ENCODE measurements at regions not wholly inside any gene's neighbourhood (a gene's known extent, or its start where the extent isn't known, plus 50 kb on each side); places are given as distances from the start of the nearest gene placed in this dataset.

DNA sequence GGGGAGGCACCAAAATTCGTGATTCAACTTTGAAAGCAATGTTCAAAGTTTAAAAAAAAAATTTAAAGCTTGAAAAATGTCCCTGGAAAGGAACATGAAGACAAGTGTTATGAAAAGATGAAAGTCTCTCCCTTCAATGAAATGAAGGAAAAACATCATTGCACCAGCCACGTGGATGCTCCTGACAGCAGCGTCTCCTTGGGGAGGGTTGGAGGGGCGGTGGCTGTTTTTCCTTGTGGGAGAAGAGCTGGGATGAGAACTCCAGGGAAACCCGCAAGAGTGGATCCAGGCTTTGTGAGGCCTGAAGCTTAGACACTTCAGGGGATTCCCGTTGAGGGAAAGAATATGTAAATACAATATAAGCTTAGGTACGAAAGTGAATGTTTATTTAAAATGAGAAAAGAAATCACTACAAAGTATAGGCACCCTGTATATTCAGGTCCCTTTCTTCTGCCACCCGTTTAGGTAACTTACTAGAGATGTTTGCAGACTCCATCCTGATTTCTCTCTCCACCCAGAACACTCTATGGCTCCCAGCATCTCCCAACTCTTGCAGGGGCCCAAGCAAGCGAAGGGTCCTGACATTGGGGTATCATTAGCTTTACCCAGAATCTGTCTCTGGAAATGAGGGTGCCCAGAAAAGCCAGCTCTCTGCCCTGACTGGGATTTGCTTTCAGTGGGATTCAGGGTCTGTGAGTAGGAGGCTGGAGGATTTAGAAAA is 63.1 kb upstream of the BAIAP2L1 start:
- no peaks in the 10 kb centered on the region for H3K27me3 ChIP-seq (ENCODE audit: control insufficient read depth in 1 of 2, insufficient read depth in 2 of 2, low read length in 1 of 2)
- H3K27ac ChIP-seq (ENCODE audit: low read depth in 1 of 2, low read length in 2 of 2) = no peak overlapping the region
- 75 to 79% methylated on average over 9 of the region's 9 CpGs for WGBS, 2 donors
- peaks cover 2% of the 10 kb centered on the region for H3K9me3 ChIP-seq (ENCODE audit: control insufficient read depth, low read length)
- ATAC-seq (ENCODE audit: low FRiP score) = no peak
- DNase-seq = no peak
- no peaks in the 10 kb centered on the region for H3K4me1 ChIP-seq (ENCODE audit: control insufficient read depth in 1 of 2, insufficient read depth in 2 of 2, low read length in 2 of 2)
- intact Hi-C loops (cut with DNase I) = no loop called here
- H3K4me3 ChIP-seq (ENCODE audit: low read length in 2 of 2) = no peak overlapping the region
- H3K36me3 ChIP-seq (ENCODE audit: control insufficient read depth in 1 of 2, insufficient read depth in 2 of 2, low read length in 1 of 2) = no peaks in the 10 kb centered on the region

DNA sequence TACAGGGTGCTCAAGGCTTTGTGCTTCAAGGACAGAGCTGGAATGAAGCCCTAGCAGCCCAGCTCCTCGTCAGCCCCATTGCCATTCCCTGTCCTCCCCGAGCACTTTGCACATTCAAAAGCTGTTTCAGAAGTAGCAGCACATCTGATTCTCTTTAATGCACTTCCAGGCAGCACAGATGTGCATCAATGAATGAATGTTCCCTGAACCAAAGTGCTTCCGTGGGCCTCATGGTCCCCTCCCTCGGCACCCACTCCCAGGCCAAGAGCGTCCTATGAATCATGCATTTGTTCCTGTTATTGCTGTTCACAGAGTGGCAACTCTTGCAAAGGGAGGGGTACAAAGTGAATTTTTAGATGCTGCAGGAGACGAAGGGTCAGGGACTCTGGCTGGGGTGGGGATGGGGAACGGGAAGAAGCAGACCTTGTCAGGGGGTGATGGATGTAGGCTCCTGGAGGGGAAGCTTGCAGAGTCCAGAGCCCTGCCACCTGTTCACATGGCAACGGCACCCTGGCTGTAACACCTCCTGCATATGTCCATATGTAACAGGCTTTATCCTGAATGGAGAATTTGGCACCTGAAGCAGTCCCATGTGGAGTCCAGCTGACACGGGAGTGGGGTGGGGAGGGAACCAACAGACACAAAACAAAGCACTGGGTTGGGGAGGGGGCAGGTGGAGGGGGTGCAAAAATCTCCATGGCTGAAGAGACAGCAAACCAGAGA is 62.2 kb upstream of the BAIAP2L1 start:
- no peak for ATAC-seq (ENCODE audit: low FRiP score)
- Histone ChIP-seq H3K4me3 (ENCODE audit: low read length in 2 of 2) (no peak overlapping the region), H3K27me3 (ENCODE audit: control insufficient read depth in 1 of 2, insufficient read depth in 2 of 2, low read length in 1 of 2) (no peaks in the 10 kb centered on the region), H3K27ac (ENCODE audit: low read depth in 1 of 2, low read length in 2 of 2) (no peak overlapping the region), H3K9me3 (ENCODE audit: control insufficient read depth, low read length) (no peaks in the 10 kb centered on the region), H3K36me3 (ENCODE audit: control insufficient read depth in 1 of 2, insufficient read depth in 2 of 2, low read length in 1 of 2) (no peaks in the 10 kb centered on the region), H3K4me1 (ENCODE audit: control insufficient read depth in 1 of 2, insufficient read depth in 2 of 2, low read length in 2 of 2) (no peaks in the 10 kb centered on the region)
- intact Hi-C loops (cut with DNase I) = no loop called here
- WGBS, 2 donors = 68 to 74% methylated on average over 9 of the region's 9 CpGs
- DNase-seq = no peak

DNA sequence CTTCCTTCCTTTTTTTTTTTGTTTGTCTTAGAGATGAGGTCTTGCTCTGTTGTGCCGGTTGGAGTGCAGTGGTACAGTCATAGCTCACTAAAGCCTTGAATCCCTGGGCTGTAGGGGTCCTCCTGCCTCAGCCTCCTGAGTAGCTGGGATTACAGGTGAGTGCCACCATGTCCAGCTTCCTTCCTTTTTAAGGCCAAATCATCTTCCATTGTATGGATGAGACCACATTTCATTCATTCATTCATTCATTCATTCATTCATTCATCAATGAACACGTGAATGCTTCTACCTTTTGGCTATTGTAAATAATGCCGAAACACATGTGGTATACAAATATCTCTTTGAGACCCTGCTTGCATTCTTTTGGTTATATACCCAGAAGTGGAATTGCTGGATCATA is 60.0 kb upstream of the BAIAP2L1 start:
- no peaks in the 10 kb centered on the region for H3K9me3 ChIP-seq (ENCODE audit: control insufficient read depth, low read length)
- ATAC-seq (ENCODE audit: low FRiP score) = no peak
- H3K27ac ChIP-seq (ENCODE audit: low read depth in 1 of 2, low read length in 2 of 2) = no peak overlapping the region
- intact Hi-C loops (cut with DNase I) = no loop called here
- H3K4me3 ChIP-seq (ENCODE audit: low read length in 2 of 2) = no peak overlapping the region
- WGBS, 2 donors = 88 to 89% methylated on average over 3 of the region's 3 CpGs
- H3K36me3 ChIP-seq (ENCODE audit: control insufficient read depth in 1 of 2, insufficient read depth in 2 of 2, low read length in 1 of 2) = no peaks in the 10 kb centered on the region
- DNase-seq = no peak
- H3K27me3 ChIP-seq (ENCODE audit: control insufficient read depth in 1 of 2, insufficient read depth in 2 of 2, low read length in 1 of 2) = no peaks in the 10 kb centered on the region
- no peaks in the 10 kb centered on the region for H3K4me1 ChIP-seq (ENCODE audit: control insufficient read depth in 1 of 2, insufficient read depth in 2 of 2, low read length in 2 of 2)

DNA sequence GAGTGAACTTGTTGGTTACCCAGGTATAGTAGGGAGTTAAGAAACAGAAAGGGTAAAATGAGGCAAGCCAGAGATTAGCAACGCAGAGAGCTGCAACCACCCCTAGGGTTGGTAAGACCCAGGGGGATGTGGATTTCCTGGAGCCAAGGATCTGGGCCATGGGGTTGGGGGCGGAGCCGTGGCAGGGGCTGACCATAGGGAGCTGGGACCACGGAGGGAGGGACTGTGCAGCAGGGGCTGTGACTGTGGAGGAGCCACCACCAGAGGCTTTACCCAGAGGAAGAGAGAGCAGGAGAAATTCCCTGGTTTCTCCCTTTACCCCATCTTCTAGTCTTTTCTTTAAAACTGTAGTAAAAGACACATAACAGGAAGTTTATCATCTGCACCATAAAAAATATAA is 58.6 kb upstream of the BAIAP2L1 start:
- no peak for DNase-seq
- WGBS, 2 donors = 58 to 64% methylated on average over 4 of the region's 4 CpGs
- Histone ChIP-seq H3K27me3 (ENCODE audit: control insufficient read depth in 1 of 2, insufficient read depth in 2 of 2, low read length in 1 of 2) (no peaks in the 10 kb centered on the region), H3K4me1 (ENCODE audit: control insufficient read depth in 1 of 2, insufficient read depth in 2 of 2, low read length in 2 of 2) (no peaks in the 10 kb centered on the region), H3K9me3 (ENCODE audit: control insufficient read depth, low read length) (no peaks in the 10 kb centered on the region), H3K27ac (ENCODE audit: low read depth in 1 of 2, low read length in 2 of 2) (no peak overlapping the region), H3K4me3 (ENCODE audit: low read length in 2 of 2) (no peak overlapping the region), H3K36me3 (ENCODE audit: control insufficient read depth in 1 of 2, insufficient read depth in 2 of 2, low read length in 1 of 2) (no peaks in the 10 kb centered on the region)
- ATAC-seq (ENCODE audit: low FRiP score) = no peak
- intact Hi-C loops (cut with DNase I) = no loop called here

DNA sequence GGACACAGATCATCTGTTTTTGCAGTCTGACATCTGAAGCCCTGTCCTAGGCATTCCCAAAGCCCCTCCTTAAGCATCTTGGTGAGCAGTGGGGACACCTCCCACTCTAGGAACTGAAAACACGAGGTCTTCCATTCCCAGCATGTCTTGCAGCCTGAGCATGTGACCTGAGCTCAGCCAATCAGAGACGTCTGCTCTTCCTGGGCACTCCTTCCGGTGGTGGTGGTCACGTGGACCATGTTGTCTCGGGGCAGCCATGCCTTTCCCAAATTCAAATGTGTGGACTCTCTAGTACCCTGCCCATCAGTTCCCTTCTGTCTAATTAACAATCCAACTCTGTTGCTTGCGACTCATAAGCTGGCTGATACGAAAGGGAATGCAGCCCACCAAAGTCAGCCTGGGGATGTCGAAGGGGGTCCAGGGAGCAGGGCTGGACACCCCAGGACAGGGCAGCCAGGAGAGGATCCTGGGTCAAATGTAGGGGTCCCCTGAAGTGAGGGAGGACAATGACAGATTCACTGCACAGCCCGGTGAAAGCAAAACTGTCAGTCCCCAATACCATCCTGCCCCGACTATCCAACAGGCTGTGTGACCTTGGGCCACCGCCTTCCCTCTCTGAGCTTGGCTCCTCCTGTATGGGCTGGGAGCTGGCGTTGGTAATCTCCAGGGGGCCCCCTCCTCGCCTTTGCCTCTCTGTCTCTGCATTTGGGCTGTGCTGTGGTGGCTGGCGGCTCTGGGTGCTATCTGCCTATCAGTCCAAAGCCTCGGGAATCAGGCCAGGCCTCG is 57.4 kb upstream of the BAIAP2L1 start:
- H3K27ac ChIP-seq (ENCODE audit: low read depth in 1 of 2, low read length in 2 of 2) = no peak overlapping the region
- no peaks in the 10 kb centered on the region for H3K4me1 ChIP-seq (ENCODE audit: control insufficient read depth in 1 of 2, insufficient read depth in 2 of 2, low read length in 2 of 2)
- H3K4me3 ChIP-seq (ENCODE audit: low read length in 2 of 2) = no peak overlapping the region
- H3K9me3 ChIP-seq (ENCODE audit: control insufficient read depth, low read length) = no peaks in the 10 kb centered on the region
- no peak for ATAC-seq (ENCODE audit: low FRiP score)
- H3K36me3 ChIP-seq (ENCODE audit: control insufficient read depth in 1 of 2, insufficient read depth in 2 of 2, low read length in 1 of 2) = no peaks in the 10 kb centered on the region
- WGBS, 2 donors = 82 to 83% methylated on average over 15 to 16 of the region's 16 CpGs
- no peak for DNase-seq
- intact Hi-C loops (cut with DNase I) = no loop called here
- H3K27me3 ChIP-seq (ENCODE audit: control insufficient read depth in 1 of 2, insufficient read depth in 2 of 2, low read length in 1 of 2) = no peaks in the 10 kb centered on the region

DNA sequence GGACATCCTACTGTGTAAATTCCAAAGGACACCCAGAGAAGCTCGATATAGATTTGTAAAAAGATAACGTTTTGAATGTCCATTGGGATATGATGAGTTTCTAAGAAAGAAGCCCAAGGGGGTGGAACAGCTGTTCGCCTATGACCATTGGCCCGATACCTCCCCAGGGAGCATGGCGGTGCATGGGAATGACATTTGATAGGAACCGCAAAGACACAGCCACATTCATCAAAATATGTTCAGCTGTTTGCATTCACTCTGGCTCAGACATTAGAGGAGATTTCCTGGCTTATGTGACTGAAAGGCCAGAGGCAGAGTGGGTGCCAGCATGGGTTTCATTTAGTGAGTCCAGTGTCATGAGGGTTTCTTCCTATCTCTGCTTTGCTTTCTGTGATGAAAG is 56.0 kb upstream of the BAIAP2L1 start:
- Histone ChIP-seq H3K27me3 (ENCODE audit: control insufficient read depth in 1 of 2, insufficient read depth in 2 of 2, low read length in 1 of 2) (no peaks in the 10 kb centered on the region), H3K9me3 (ENCODE audit: control insufficient read depth, low read length) (peaks cover 4% of the 10 kb centered on the region), H3K36me3 (ENCODE audit: control insufficient read depth in 1 of 2, insufficient read depth in 2 of 2, low read length in 1 of 2) (no peaks in the 10 kb centered on the region), H3K4me3 (ENCODE audit: low read length in 2 of 2) (no peak overlapping the region), H3K27ac (ENCODE audit: low read depth in 1 of 2, low read length in 2 of 2) (no peak overlapping the region), H3K4me1 (ENCODE audit: control insufficient read depth in 1 of 2, insufficient read depth in 2 of 2, low read length in 2 of 2) (no peaks in the 10 kb centered on the region)
- intact Hi-C loops (cut with DNase I) = no loop called here
- WGBS, 2 donors = 71 to 84% methylated on average over 6 of the region's 6 CpGs
- ATAC-seq (ENCODE audit: low FRiP score) = no peak
- DNase-seq = no peak

DNA sequence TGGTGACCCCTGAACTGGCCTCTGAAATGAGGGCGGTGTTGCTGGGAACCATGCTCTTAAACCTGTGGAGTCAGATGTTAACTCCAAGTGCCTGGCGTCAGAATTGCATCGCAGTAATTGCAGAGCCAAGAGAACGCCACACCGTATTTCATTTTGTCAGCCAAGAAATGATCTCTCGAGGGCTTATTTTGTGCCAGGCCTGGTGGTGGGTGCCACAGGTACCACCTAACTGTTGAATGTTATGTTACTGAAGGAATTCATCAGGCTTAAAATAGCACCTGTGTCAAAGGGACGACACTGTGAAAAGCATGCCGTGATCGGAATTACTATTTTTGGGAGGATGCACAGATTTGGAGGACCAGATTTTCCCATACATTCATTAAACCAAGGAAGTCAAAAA is 51.9 kb upstream of the BAIAP2L1 start:
- Histone ChIP-seq H3K4me1 (ENCODE audit: control insufficient read depth in 1 of 2, insufficient read depth in 2 of 2, low read length in 2 of 2) (no peaks in the 10 kb centered on the region), H3K27ac (ENCODE audit: low read depth in 1 of 2, low read length in 2 of 2) (no peak overlapping the region), H3K4me3 (ENCODE audit: low read length in 2 of 2) (no peak overlapping the region), H3K9me3 (ENCODE audit: control insufficient read depth, low read length) (peaks cover 4% of the 10 kb centered on the region), H3K36me3 (ENCODE audit: control insufficient read depth in 1 of 2, insufficient read depth in 2 of 2, low read length in 1 of 2) (no peaks in the 10 kb centered on the region), H3K27me3 (ENCODE audit: control insufficient read depth in 1 of 2, insufficient read depth in 2 of 2, low read length in 1 of 2) (no peaks in the 10 kb centered on the region)
- DNase-seq (no peak), ATAC-seq (ENCODE audit: low FRiP score) (no peak)
- intact Hi-C loops (cut with DNase I) = no loop called here
- WGBS, 2 donors = 89 to 91% methylated on average over 9 of the region's 9 CpGs
